Amygdala (tissue), 56 donors: ENCODE measurements at regions not wholly inside any gene's neighbourhood (a gene's known extent, or its start where the extent isn't known, plus 50 kb on each side); places are given as distances from the start of the nearest gene placed in this dataset.
A peak's percentile ranks its signal among the peaks of the same experiment; 100 is the strongest.
"Not testable (repeated sequence)": the region's sequence is repeated elsewhere in the genome, so short reads cannot be mapped to it uniquely, and the experiment has no call there.

Experiments used
- DNase-seq, 56 donors: peaks; one replicate each; lab custom pipeline; 2025; lab: John Stamatoyannopoulos, UW

- DNase-seq: no peak
Observed at GRCh38 chr3:36175916-36176461, 204.3 kb upstream of the STAC start.

DNA sequence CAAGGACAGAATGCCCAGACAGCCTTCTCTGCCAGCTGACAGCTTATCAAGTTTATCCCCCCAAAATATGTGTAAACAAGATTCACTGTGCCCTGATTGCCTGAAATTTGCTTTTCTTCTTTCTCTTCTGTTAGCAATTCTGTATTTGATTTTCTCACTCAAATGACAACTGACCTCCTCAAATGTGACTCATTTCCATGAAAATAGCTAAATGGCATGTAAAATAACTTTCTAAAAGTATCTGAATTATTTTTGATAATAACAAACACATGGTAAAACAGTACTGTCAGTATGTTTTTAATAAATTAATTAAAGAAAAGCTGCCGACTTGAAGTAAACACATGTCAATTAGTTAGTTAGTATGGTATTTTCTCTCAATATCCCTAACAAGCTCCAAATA, 202.3 kb upstream of the STAC start:
- peak in 1 of 56 donors; percentile 0 for DNase-seq

DNA sequence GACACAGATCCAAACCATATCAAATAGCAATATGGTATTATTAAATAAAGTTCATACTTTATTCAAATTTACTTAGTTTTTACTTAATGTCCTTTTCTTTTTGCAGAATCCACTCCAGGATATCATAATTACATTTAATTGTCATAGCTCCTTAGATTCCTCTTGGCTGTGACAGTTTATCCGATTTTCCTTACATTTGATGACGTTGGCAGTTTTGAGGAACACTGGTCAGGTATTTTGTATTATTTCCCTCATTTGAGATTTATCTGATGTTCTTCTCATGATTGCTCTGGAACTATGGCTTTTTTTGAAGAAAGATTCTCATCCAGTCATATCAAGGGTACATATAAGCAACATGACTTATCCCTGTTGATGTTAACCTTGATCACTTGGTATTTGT, 198.3 kb upstream of the STAC start:
- no peak for DNase-seq

GRCh38 chr3:36187197-36187596, 193.1 kb upstream of the STAC start:
- DNase-seq: not testable (repeated sequence)

- DNase-seq: no peak
Observed at GRCh38 chr3:36192901-36193300, 187.4 kb upstream of the STAC start.

- DNase-seq: no peak
Observed at GRCh38 chr3:36193448-36193847, 186.9 kb upstream of the STAC start.

GRCh38 chr3:36196058-36196457, 184.2 kb upstream of the STAC start:
- no peak for DNase-seq

GRCh38 chr3:36197151-36197550, 183.2 kb upstream of the STAC start:
- DNase-seq: no peak

DNA sequence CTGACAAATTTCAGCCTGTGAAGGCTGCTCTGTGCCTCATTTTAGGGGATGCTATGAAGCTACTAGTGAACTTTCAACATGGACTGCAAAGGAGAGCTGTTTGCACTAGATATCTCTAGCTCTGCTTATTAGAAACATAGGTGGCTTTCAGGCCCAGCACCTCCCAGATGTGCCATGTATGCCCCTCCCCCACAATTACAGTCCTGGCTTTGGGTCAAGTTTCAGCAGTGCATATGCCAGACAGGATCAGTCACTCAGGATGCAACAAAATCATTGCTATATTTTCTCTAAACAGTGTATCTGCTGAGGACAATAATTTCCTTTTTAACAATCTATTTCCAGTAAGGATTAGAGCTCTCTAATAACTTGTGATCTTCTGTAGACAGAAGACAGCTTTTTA, 178.8 kb upstream of the STAC start:
- DNase-seq: no peak

- DNase-seq: no peak
Observed at GRCh38 chr3:36206956-36207580, 173.2 kb upstream of the STAC start.

DNA sequence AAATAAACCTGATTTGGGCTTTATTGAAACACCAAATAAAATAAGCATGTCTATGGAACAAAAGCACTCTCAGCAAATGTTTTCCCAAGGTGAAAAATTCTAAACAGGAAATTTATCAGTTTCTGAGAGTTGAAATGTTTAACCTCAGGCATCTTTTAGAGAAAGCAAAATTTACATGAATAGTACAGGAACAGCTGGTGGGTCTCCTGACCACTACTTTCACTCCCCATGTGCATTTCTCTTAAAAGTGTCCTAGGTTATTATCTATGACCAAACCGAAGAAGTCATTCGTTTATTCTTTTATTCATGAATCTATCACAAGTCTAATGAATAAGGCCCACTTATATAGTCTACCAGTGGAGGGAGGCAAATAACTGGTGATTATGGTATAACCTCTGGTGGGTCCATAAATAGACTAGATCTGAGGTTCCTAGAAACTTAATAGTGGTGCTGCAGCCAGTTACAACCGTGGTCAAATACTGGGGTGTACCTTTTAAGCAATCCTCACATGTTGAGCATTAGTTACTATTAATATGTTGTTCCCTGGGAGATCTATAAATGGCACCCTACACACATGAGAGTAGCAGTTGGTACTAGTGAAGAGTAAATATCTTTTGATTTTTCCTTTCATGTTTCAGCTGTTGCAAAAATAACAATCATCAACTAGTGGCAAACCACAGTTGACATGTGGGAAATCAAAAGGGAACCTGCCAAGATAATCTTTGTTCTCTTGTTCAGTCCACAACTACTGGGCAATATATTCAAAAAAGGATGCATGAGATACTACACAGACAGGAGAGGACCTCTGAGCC, 169.3 kb upstream of the STAC start:
- DNase-seq: no peak

DNA sequence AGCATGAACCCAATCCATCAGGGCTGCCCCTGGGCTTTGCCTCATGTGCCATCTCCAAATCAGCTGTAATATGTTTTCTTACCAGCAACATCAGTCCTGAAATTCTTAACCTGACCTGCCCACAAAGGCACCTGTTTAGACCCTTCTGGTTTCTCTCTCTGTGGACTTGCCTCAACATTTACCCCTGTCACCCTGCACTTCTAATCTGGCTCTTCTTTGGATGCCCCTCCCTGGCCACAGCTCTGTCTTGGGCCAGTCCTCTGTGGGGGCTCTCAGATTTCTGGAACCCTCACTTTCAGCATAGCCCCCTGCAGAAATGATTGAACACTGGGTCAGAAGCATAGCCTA, 168.7 kb upstream of the STAC start:
- no peak for DNase-seq

DNA sequence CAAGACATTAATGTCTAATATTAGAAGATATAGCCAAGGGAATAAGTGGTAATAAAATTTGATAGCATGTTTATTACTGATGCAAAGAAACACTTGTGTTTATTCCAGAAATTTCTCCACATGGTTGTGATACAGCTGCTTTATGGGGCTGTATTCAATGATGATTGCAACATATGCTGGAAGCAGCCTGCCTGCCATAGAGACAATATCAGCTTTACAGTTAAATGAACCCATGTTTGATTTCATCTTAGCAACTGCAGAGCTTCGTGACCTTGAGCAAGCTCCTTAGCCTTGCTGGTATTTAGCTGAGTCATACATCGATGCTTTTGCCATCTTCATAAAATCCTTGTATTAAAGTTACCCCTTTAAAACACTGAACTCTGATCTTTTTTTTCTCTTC, 168.1 kb upstream of the STAC start:
- DNase-seq: no peak

- DNase-seq: no peak
Observed at GRCh38 chr3:36214460-36214859, 165.8 kb upstream of the STAC start.

DNA sequence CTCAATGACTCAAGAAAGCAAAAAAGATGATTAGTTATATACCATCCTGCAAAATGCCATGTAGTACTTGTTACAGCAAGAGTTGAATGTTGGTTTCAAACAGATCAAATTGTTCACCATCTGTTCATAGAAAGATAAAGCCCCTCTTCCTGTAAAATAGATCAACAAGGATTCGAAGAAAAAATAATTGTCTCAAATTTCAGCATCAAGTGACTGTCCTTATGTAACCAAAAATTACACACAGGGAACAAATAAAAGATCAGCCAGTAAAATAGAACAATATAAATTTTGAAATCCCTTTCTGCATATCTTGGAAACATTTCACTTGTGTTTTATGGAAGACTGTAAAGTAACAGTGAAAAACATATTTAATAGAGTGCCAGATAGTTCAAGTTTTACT, 165.1 kb upstream of the STAC start:
- DNase-seq: no peak

DNA sequence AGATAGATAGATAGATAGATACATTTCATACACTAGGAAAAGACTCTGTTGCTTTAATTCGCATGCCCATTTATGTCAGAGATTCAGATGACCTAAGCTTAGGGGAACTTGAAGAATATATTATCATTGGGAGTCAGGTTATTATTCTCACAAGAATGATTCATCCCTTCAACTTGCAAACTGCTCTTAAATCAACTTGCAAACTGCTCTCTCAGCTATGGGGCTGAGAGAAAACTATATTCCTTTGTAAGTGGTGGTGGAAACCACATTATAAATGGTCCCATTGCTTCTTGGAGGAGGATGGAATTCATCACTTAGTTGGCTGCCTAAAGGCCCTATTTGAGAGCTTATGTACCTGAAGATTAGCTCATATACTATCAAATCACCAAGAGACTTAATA, 160.9 kb upstream of the STAC start:
- DNase-seq: no peak

- no peak for DNase-seq
Observed at GRCh38 chr3:36220173-36220572, 160.1 kb upstream of the STAC start.

DNA sequence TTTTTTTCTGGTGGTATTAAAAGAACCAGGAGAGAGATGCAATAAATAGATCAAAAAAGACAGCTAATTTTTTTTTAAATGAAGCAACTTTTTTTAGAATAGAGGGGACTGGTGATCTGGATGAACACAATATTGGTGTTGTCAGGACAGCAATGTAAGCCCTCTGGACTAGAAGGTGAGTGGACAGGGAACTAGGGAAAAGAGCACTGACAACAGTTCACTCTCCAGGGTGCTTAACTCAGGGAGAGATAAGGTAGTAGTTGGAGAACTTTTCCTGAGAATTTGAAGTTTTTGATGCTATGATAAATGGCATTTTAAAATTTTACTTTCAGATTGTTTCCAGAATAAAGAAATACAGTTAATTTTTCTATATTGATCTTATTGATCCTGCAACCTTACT, 158.3 kb upstream of the STAC start:
- no peak for DNase-seq

- DNase-seq: no peak
Observed at GRCh38 chr3:36227980-36228379, 152.3 kb upstream of the STAC start.

DNA sequence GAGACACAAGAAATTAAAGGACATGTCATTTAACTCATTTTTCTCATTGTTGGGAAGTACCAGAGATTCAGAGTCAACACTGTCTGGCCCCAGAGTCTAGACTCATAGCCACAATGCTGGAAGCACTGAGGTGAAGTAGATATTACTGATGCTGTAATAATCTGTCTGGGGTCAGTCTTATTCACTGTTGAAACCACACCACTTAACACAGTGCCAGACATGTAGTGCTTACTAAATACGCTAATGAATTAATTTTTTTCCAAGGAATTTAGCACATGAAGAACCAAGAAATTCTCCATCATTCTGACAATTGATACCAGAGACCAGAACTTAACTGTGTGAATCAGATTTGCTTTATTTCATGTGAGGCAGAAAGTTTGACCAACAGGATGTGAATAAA, 150.8 kb upstream of the STAC start:
- DNase-seq: no peak

GRCh38 chr3:36232797-36233489, 147.4 kb upstream of the STAC start:
- no peak for DNase-seq

GRCh38 chr3:36244728-36245127, 135.6 kb upstream of the STAC start:
- no peak for DNase-seq
